ENCODE measurements at regions not wholly inside any gene's neighbourhood (a gene's known extent, or its start where the extent isn't known, plus 50 kb on each side); places are given as distances from the start of the nearest gene placed in this dataset.

GRCh38 chr21:28338701-28339305, 653.9 kb downstream of the LTN1 start:
- Histone ChIP-seq H3K27ac (ENCODE audit: low read length) (no peak overlapping the region), H3K27me3 (ENCODE audit: control insufficient read depth, insufficient read depth, low read length) (no peaks in the 10 kb centered on the region), H3K4me3 (ENCODE audit: low read depth in 2 of 2, low read length in 2 of 2) (no peak overlapping the region), H3K4me1 (ENCODE audit: control insufficient read depth, insufficient read depth, low read length) (no peaks in the 10 kb centered on the region), H3K9me3 (ENCODE audit: control insufficient read depth, insufficient read depth, low read depth, low read length) (no peaks in the 10 kb centered on the region), H3K36me3 (ENCODE audit: control insufficient read depth, insufficient read depth, low read length) (no peaks in the 10 kb centered on the region)
- no TSS peak for BruUV-seq (replicated peaks)
- DNase-seq (ENCODE audit: low read depth, low spot score) (no peak), ATAC-seq (no peak)
- intact Hi-C loops (cut with micrococcal nuclease; ENCODE audit: unreplicated experiment) (loop anchor here (5.0 to 10.0 kb wide), 4 partner anchors 264 to 1487 kb away; no protein-coding TSS in a partner anchor), in situ Hi-C loops (cut with HindIII; ENCODE audit: low pct_unique_long_range_greater_than_20kb, low sequenced_read_pairs) (no loop called here)
- POLR2A ChIA-PET: no interaction called here
- CTCF ChIA-PET: no interaction called here
- TF ChIP-seq REST (IDR thresholded peaks at IDR 0.05; ENCODE audit: insufficient read depth in 1 of 2, low read depth in 2 of 2, low read length in 1 of 2) (no peak), POLR2AphosphoS5 (IDR thresholded peaks at IDR 0.05; ENCODE audit: low read depth, low read length) (no peak), SIN3A (IDR thresholded peaks at IDR 0.05; ENCODE audit: borderline replicate concordance, insufficient read depth, low read depth, low read length) (no peak), TCF7L2 (IDR thresholded peaks at IDR 0.05; ENCODE audit: low read depth, low read length) (no peak)
- TF ChIP-seq, protein P1, sequence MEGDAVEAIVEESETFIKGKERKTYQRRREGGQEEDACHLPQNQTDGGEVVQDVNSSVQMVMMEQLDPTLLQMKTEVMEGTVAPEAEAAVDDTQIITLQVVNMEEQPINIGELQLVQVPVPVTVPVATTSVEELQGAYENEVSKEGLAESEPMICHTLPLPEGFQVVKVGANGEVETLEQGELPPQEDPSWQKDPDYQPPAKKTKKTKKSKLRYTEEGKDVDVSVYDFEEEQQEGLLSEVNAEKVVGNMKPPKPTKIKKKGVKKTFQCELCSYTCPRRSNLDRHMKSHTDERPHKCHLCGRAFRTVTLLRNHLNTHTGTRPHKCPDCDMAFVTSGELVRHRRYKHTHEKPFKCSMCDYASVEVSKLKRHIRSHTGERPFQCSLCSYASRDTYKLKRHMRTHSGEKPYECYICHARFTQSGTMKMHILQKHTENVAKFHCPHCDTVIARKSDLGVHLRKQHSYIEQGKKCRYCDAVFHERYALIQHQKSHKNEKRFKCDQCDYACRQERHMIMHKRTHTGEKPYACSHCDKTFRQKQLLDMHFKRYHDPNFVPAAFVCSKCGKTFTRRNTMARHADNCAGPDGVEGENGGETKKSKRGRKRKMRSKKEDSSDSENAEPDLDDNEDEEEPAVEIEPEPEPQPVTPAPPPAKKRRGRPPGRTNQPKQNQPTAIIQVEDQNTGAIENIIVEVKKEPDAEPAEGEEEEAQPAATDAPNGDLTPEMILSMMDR (IDR thresholded peaks at IDR 0.05): no peak

- Histone ChIP-seq H3K27me3 (ENCODE audit: control insufficient read depth, insufficient read depth, low read length) (no peaks in the 10 kb centered on the region), H3K27ac (ENCODE audit: low read length) (no peak overlapping the region), H3K9me3 (ENCODE audit: control insufficient read depth, insufficient read depth, low read depth, low read length) (no peaks in the 10 kb centered on the region), H3K4me1 (ENCODE audit: control insufficient read depth, insufficient read depth, low read length) (no peaks in the 10 kb centered on the region), H3K4me3 (ENCODE audit: low read depth in 2 of 2, low read length in 2 of 2) (no peak overlapping the region), H3K36me3 (ENCODE audit: control insufficient read depth, insufficient read depth, low read length) (no peaks in the 10 kb centered on the region)
- no peak for TF ChIP-seq REST (IDR thresholded peaks at IDR 0.05; ENCODE audit: insufficient read depth in 1 of 2, low read depth in 2 of 2, low read length in 1 of 2)
- TF ChIP-seq, protein P1 (IDR thresholded peaks at IDR 0.05): peak; percentile 23; the same call in 1 of the 2 replicates
- no TSS peak for BruUV-seq (replicated peaks)
- in situ Hi-C loops (cut with HindIII; ENCODE audit: low pct_unique_long_range_greater_than_20kb, low sequenced_read_pairs): no loop called here
- ATAC-seq (no peak), DNase-seq (ENCODE audit: low read depth, low spot score) (no peak)
- ChIA-PET POLR2A (interaction anchor here (0.6 kb wide), 1 partner anchor 10 kb away, joined by 3 read pairs; no protein-coding TSS in a partner anchor), CTCF (interaction anchor here (0.6 kb wide), 1 partner anchor 1617 kb away, joined by 3 read pairs; no protein-coding TSS in a partner anchor)
- intact Hi-C loops (cut with micrococcal nuclease; ENCODE audit: unreplicated experiment): loop anchor here (5.0 to 10.0 kb wide), 4 partner anchors 263 to 1485 kb away; no protein-coding TSS in a partner anchor
These were observed 655.4 kb downstream of the LTN1 start for GRCh38 chr21:28337315-28337714.
